ELR (cell line): ENCODE measurements at regions not wholly inside any gene's neighbourhood (a gene's known extent, or its start where the extent isn't known, plus 50 kb on each side); places are given as distances from the start of the nearest gene placed in this dataset.
"Not testable (repeated sequence)": the region's sequence is repeated elsewhere in the genome, so short reads cannot be mapped to it uniquely, and the experiment has no call there.

ENCODE experiments used
- DNase-seq: peaks from one replicate; pipeline ENCODE4 v3.0.0-alpha.2; 2015; ENCODE audit warnings: low read depth

GRCh38 chr11:39809833-39810232 is 1649.6 kb downstream of the LRRC4C start:
- DNase-seq = no peak

GRCh38 chr11:39807904-39808303 is 1651.5 kb downstream of the LRRC4C start:
- DNase-seq = no peak

- no peak for DNase-seq
These were observed 1652.8 kb downstream of the LRRC4C start for GRCh38 chr11:39806652-39807051.

- no peak for DNase-seq
These were observed 1655.2 kb downstream of the LRRC4C start for GRCh38 chr11:39804271-39804670.

- DNase-seq = no peak
These were observed 1672.8 kb downstream of the LRRC4C start for GRCh38 chr11:39786682-39787081.

GRCh38 chr11:39786281-39786680 is 1673.2 kb downstream of the LRRC4C start:
- DNase-seq = no peak

- DNase-seq = no peak
These were observed 1674.6 kb downstream of the LRRC4C start for GRCh38 chr11:39784873-39785272.

- no peak for DNase-seq
These were observed 1679.3 kb downstream of the LRRC4C start for GRCh38 chr11:39780131-39780530.

- DNase-seq = no peak
These were observed 1682.4 kb downstream of the LRRC4C start for GRCh38 chr11:39777035-39777434.

- no peak for DNase-seq
These were observed 1686.8 kb downstream of the LRRC4C start for GRCh38 chr11:39772525-39773137.

GRCh38 chr11:39768214-39768613 is 1691.2 kb downstream of the LRRC4C start:
- DNase-seq = no peak

GRCh38 chr11:39745401-39745800 is 1714.1 kb downstream of the LRRC4C start:
- peak; percentile 59 for DNase-seq

- peak; percentile 52 for DNase-seq
These were observed 1718.4 kb downstream of the LRRC4C start for GRCh38 chr11:39741066-39741465.

GRCh38 chr11:39736351-39736750 is 1723.1 kb downstream of the LRRC4C start:
- DNase-seq = not testable (repeated sequence)

- DNase-seq = no peak
These were observed 1727.5 kb downstream of the LRRC4C start for GRCh38 chr11:39732001-39732400.

- no peak for DNase-seq
These were observed 1734.4 kb downstream of the LRRC4C start for GRCh38 chr11:39725081-39725480.

- peak; percentile 11 for DNase-seq
These were observed 1735.0 kb downstream of the LRRC4C start for GRCh38 chr11:39724404-39724803.

- DNase-seq = no peak
These were observed 1746.9 kb downstream of the LRRC4C start for GRCh38 chr11:39712581-39712980.

GRCh38 chr11:39690856-39691255 is 1768.6 kb downstream of the LRRC4C start:
- DNase-seq = no peak

GRCh38 chr11:39683951-39684554 is 1775.4 kb downstream of the LRRC4C start:
- no peak for DNase-seq

- DNase-seq = no peak
These were observed 1776.0 kb downstream of the LRRC4C start for GRCh38 chr11:39683288-39683950.

- no peak for DNase-seq
These were observed 1778.0 kb downstream of the LRRC4C start for GRCh38 chr11:39681428-39681827.

- peak; percentile 9 for DNase-seq
These were observed 1780.5 kb downstream of the LRRC4C start for GRCh38 chr11:39678996-39679395.

GRCh38 chr11:39675171-39675570 is 1784.3 kb downstream of the LRRC4C start:
- DNase-seq = no peak
